HG03039 (cell line): ENCODE measurements at regions not wholly inside any gene's neighbourhood (a gene's known extent, or its start where the extent isn't known, plus 50 kb on each side); places are given as distances from the start of the nearest gene placed in this dataset.
"Not testable (repeated sequence)": the region's sequence is repeated elsewhere in the genome, so short reads cannot be mapped to it uniquely, and the experiment has no call there.

Experiments
- ATAC-seq: cut with Tn5 transposase; IDR thresholded peaks from one replicate; pipeline ENCODE4 v1.9.1; 2021; ENCODE audit warnings: mild to moderate bottlenecking, moderate library complexity; ENCODE audit not compliant: unreplicated experiment

DNA sequence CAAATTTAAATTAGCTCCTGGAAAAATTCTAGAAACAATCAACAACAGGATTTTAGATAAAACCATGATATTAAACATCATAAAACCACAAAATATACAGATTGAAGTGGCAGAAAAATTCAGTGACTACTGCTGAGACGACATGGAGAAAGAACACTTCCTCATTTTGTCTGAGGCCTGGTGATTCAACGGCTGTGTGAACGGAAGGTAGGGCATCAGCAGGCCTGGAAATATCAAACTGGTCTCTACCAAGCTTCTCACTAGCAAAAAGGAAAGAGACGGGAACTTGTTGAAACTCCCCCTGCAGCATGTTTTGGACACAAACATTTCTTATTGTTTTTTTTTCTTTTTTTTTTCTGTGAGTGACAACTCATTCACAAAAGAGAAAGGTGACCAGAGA, 58.0 kb upstream of the AHI1 start:
- ATAC-seq = no peak

DNA sequence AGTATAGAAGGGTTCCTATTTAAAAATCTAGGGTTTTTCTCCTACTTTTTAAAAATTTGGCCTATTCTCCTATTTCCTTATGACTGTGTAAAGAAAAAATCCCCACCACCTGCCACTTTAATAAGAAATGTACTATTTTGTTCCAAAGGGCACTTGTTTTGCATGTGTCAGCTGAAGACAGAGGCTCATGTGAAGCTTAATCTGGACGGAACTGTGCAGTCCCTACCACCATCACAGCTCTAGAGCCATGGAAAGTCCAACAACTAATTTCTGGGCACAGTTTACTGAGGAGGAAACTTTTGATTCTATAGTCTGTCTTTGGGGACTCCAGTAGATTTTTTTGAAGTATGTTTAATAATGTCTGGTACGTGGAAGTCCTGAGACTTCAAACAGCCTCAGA, 60.0 kb upstream of the AHI1 start:
- no peak for ATAC-seq

DNA sequence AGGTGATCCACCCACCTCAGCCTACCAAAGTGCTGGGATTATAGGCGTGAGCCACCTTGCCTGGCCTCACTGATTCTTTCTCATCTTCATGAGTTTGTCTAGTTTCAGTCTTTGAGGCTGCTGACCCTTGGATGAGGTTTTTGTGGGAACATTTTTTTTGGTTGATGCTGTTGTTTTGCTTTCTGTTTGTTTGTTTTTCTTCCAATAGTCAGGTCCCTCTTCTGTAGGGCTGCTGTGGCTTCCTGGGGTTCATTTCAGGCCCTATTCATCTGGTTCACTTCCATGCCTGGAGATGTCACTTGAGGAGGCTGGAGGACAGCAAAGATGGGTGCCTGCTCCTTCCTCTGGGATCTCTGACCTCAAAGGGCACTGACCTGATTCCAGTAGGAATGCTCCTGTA, 68.1 kb upstream of the AHI1 start:
- not testable (repeated sequence) for ATAC-seq

DNA sequence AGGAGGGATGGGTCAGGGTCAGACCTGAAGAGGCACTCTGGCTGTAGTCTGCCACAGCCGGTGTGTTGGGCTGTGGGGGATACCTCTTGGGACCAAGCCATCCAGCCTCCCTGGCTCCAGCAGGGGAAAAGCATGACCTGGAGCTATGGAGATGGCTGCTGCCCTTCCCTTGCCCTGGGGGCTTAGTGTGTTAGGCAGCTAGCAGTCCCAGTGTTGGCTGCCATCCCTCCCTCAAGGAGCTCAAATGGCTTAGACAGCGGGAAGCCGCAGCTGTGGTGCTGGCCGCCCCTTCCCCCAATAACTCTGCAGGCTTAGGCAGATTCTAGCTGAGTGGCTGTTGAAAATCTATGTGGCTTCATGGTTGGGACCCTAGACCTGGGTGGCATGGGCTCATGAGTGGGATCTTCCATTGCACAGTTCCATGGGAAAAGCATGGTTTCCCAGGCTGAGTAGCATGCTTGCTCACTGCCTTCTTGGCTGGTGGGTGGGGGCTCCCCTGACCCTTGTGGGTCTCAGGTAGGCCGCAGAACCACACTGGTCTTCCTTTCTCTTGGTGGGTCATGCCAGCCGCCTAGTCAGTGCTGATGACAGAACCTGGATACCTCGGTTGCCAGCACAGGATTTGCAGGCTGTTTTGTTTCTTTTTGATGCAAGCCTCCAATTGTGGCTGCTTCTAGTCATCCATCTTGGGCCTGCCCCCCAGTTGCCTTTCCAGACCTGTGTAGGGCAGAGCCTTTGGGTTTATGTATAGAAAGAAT, 69.0 kb upstream of the AHI1 start:
- ATAC-seq = no peak

DNA sequence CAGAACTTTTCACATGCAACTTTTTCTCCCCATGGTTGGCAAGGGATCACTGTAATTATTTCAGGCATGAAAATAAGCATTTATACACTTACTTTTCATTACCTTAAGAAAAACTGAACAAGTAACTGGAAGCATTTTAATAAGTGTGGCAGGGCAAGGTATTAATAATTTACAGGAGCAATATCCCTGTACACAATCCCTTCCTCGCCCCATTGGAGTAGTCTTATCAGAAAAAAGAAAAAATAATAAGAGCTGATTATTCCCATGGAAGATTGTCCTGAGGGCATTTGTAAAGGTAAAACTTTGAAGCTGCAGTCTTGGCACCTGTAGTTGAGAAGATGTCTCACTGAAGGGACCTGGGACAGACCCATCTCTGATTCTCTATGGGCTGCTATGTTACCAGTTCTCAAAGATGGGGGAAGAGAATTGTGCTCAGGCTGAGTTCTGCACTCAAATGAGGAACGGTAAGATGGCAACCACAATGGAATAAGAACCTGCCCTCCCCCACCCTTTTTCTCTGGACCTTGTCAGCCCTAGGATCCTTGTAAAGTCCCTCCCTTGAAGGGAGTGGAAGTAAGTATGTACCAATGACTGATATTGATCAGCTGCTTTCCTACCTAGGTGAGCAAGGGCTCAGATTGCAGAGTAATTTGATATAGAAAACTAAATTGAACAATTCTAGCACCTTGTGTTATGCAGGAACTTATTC, 70.0 kb upstream of the AHI1 start:
- no peak for ATAC-seq

DNA sequence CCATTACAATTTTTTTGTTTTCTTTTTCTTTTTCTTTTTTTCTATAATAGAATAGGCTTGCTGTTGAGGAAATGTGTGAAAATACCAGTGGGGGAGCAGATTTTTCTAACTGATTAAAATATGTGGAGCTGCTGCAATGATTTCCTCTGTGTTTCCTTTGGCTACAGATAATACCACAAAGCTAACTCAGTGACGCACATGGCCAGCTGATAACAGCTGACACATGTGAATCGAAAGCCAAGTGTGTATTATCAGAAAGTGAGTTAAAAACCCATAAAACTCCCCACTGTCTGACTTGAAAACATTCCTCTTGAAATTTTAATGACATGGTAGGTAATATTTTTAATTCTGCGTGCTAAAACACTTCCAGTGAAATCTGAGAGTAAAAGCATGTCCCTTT, 70.8 kb upstream of the AHI1 start:
- ATAC-seq = no peak

DNA sequence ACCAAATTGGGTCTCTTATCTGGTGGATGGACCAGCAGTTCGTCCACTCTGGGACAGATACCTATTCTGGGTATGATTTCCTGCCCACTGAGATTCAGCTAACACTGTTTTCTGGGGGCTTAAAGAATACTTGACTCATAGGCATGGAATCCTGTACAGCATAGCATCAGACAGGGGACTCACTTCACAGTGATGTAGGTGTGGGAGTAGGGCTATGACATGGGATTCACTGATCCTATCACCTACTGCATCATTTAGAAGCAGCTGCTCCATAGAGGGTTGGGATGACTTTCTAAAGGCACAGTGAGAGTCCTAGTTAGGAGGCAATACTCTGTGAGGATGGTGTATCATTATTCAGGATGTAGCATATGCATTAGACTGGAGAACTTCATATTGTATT, 74.5 kb upstream of the AHI1 start:
- ATAC-seq = no peak

DNA sequence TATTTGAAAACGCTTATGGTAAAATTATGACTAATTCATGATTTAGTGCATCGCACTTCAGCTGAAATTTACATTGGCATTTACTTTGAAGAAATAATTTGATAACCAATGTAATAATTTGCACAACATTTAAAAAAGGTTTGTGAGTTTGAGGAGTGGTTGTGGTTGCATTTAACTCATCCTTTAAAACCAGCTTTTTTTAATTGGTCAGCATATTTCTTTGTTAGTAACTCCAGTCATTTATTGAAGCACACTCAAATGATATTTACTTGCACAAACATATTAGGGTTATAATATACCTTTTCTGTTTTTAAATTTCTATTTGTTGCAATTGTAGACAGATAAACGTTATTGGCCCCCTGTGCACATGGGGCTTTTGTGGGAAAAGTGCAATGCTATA, 78.1 kb upstream of the AHI1 start:
- no peak for ATAC-seq

DNA sequence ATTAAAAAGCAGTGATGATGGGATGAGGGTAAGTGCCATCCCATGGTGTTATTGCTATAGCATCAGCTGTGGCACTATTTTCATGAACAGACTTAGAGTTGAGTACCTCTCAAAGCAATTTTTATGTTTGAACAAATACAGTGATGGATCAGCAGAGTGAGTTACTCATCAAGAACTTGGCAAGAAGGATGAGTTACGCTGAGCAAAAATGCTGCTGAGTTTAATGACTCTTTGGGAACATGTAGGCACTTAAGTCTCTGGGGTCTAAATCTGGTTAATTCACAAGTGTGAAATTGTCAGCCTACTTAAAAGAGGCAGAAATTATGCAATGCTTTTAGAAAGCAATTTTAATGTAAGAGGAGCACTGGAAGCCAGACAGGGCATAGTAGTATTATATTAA, 78.5 kb upstream of the AHI1 start:
- no peak for ATAC-seq

DNA sequence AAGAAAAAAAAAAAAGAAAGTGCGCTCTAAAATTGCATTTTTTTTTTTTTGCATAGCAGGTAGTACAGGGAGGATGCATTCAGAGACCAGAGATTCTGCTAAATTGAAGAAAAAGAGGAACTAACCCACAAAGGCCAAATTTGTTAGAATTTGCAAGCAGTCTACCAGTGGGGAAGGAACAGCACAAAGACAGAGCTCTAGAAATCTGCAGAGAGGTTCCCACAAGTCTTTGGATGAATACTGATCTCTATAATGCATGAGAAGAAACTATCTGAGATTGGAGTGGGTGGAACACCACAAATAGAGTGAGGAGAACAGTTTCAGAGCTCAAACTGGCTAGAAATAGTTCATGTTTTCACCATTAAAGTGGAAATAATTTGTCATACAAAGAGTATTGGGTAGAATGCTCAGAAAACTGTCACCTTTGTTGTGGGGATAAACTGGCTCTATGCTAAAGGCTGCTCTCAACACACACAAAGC, 79.6 kb upstream of the AHI1 start:
- ATAC-seq = peak; percentile 86

DNA sequence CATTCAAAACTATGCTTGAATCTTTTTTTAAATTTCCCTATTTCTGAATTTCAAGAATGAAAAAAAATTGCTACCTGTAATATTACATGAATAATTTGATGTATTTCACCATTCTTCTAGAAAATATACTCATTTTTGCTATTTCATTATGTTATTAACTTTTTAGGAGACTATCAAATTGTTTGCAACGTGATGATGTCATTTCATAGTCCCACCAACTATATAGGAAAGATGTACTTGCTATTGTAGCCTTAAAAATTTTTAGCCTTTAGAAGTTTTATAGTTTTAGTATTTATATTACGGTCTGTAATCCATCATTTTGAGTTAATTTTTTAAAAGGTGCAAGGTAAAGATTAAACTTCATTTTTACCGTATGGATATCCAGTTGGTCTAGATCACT, 81.4 kb upstream of the AHI1 start:
- no peak for ATAC-seq

DNA sequence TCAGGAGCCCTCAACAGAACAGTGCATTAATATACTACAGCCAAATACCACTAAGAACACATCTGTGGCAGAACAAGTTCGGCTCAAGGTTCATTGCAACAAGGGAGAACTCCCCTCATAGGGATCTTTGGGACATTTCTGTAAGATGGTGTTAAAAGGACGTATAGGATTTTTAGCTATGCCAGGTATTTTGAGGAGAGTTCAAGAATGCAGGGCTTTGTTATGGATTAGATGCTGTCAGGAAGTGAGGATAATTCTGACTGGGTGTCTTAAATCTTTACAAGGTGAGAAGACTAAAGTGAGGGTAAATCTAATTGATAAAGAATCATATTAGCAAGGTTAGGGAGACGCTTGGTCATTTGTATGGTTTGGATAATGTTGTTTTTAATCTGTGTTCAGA, 83.7 kb upstream of the AHI1 start:
- ATAC-seq = no peak

DNA sequence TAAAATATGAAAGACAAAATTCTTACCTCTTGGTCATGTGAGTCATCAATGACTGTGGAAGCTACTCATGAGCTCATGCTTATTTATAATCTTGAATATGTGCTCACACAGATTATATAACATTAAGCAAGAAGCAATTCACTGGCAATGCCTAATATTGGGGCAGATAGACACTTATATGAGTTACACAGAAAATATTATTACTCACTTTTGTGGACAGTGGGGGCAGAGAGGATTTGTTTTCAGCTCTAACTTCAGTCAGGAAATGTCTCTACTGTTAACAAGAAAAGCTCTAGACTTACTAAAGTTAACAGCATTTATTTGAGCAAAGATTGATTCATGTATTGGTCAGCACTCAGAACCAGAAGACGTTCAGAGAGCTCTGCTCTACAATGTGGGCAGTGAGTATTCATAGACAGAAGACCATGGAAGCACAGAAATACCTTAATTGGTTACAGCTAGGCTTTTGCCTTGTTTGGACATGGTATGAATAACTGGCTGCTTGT, 85.8 kb upstream of the AHI1 start:
- ATAC-seq = no peak

DNA sequence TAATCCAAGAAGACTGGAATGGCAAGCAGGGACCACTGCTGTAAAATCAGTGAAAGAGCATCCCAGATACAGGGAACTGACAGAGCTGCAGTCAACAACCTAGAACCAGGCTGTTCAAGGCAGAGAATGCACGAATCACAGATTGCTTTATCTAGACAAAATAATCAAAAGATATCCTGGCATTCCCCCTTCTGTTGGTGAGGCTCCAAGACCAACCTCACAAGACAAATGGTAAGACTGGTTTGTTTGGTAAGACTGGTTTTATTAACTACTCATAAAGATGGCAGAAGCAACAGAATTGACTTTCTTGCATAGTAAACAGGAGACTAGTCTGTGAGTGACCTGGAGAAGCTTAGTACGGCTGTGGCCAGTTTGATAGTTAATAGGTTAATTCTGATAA, 88.8 kb upstream of the AHI1 start:
- ATAC-seq = no peak

DNA sequence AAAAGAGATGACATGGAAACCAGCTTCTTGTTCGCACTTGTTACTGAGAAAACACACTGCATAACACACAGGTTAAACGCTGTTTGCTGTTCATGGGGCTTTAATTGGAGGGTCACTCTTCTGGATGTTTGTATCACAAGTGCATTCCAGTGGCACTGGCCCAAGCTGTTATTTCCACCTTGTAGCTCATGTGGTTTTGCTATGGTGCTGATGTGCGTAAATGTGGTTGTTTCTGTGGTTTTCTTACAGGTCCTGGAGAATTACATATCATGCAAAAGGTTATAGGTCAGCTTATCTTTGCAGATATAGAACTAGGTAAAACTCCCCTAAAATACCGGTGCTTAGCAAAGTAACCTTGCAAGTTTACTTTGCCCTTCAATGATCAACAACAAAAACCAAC, 89.3 kb upstream of the AHI1 start:
- no peak for ATAC-seq

DNA sequence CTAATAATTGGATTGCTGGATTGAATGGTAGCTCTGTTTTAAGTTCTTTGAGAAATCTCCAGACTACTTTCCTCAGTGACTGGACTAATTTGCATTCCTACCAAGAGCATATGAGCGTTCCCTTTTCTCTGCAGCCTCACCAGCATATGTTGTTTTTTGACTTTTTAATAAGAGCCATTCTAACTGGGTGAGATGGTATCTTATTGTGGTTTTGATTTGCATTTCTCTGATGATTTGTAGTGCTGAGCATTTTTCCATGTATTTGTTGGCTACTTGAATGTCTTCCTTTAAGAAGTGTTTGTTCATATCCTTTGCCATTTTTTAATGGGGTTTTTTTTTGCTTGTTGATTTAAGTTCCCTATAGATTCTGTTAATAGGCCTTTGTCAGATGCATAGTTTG, 94.7 kb upstream of the AHI1 start:
- no peak for ATAC-seq

DNA sequence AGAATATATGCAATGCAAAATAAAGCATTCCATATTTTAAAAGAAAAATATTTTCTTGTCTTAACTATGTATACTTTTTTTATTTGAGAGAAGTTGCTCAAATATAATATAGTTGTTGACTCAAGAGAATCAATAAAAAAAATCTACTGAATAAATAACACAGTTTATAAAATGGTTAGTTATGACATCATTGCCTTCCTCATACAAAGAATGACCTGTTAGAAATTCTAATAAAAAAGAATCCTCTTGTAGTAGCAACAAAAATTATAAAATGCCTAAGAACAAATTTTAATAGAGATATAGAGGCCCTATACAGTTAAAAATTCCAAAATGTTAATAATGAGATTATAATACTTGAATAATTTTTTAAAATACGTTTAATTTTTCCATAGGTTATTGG, 96.5 kb upstream of the AHI1 start:
- no peak for ATAC-seq

DNA sequence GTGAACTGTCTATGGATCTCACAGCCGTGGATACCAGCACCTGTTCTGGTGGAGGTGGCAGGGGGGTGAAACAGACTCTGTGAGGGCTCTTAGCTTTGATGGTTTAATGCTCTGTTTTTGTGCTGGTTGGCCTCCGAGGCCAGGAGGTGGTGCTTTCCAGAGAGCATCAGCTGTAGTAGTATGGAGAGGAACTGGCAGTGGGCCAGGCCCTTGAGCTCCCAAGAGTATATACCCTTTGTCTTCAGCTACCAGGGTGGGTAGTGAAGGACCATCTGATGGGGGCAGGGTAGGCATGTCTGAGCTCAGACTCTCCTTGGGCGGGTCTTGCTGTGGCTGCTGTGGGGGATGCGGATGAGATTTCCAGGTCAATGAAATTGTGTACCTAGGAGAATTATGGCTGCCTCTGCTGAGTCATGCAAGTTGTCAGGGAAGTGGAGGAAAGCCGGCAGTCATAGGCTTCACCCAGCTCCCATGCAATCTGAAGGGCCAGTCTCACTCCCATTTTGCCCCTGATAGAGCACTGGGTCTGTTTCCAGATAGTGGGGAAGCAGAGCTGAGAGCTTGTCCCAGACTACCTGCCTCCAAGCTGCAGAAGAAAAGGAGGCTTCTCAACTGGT, 102.7 kb upstream of the AHI1 start:
- no peak for ATAC-seq

DNA sequence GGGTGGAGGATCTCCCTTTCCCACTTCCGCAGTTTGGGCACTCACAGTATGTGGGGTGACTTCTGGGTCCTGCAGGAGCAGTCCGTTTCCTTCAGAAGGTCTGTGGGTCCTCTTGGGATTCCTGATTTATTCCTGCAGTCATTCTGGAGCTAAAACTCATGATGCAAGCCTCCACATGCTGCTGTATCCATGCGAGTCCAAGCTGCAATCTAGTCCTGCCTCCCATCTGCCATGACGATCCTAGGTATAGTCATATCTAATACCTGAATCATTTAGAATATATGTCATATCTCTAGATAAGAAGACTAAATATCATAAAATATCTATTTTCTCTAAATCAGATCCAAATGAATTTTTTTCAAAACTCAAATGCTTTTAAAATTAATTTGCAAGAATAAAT, 103.4 kb upstream of the AHI1 start:
- ATAC-seq = no peak

DNA sequence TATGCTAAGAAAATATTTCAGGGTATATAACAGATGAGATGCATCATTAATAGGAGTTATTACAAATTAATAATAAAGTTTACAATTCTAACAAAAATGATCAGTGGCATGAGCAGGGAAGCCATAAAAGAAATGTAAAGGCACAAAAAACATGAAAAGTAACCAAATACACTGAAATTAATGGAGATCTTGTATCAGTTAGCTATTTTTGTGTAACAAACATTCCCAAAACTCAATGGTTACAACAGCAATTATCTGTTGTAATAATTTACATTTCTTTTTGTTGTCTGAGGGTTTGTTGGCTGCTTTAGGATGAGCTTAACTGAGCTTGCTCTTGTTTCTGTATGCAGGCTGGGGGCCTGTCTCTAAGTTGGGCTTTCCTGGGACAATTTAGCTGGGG, 104.3 kb upstream of the AHI1 start:
- ATAC-seq = no peak

DNA sequence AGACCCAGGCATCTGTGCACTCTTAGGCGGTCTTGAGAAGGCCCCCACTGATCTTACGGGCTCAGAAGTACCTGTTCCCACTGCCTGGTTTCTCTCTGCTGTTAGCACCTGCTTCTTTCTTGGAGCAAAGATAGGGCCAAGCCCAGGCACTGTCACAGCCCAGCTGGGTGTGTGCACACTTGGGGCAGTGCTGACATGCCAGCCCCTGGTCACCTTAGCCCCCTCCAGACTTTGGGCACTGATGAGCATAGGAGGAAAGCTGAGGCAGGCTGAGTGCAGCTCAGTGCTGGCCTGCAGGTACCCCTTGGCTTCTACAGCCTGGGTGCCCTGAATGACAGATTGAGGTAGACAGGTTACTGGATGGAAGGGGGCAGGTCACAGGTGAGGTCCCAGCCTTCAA, 105.7 kb upstream of the AHI1 start:
- no peak for ATAC-seq
